HG02943 (cell line): ENCODE measurements at regions not wholly inside any gene's neighbourhood (a gene's known extent, or its start where the extent isn't known, plus 50 kb on each side); places are given as distances from the start of the nearest gene placed in this dataset.
"Not testable (repeated sequence)": the region's sequence is repeated elsewhere in the genome, so short reads cannot be mapped to it uniquely, and the experiment has no call there.

Experiments
- ATAC-seq: cut with Tn5 transposase; IDR thresholded peaks from one replicate; pipeline ENCODE4 v1.9.1; 2021; ENCODE audit warnings: mild to moderate bottlenecking, low read depth, moderate library complexity; ENCODE audit not compliant: unreplicated experiment

- no peak for ATAC-seq
Measured at GRCh38 chr6:12537389-12537788, 179.2 kb upstream of the PHACTR1 start.

- ATAC-seq: no peak
Measured at GRCh38 chr6:12538881-12539357, 177.6 kb upstream of the PHACTR1 start.

- ATAC-seq: not testable (repeated sequence)
Measured at GRCh38 chr6:12542319-12543115, 174.1 kb upstream of the PHACTR1 start.

- no peak for ATAC-seq
Measured at GRCh38 chr6:12543953-12544352, 172.6 kb upstream of the PHACTR1 start.

GRCh38 chr6:12544821-12545565 lies 171.6 kb upstream of the PHACTR1 start:
- ATAC-seq: no peak

- ATAC-seq: no peak
Measured at GRCh38 chr6:12545619-12546409, 170.8 kb upstream of the PHACTR1 start.

- no peak for ATAC-seq
Measured at GRCh38 chr6:12546410-12547002, 170.1 kb upstream of the PHACTR1 start.

GRCh38 chr6:12548526-12548925 lies 168.0 kb upstream of the PHACTR1 start:
- no peak for ATAC-seq

- not testable (repeated sequence) for ATAC-seq
Measured at GRCh38 chr6:12549445-12549844, 167.1 kb upstream of the PHACTR1 start.

GRCh38 chr6:12554820-12555219 lies 161.7 kb upstream of the PHACTR1 start:
- not testable (repeated sequence) for ATAC-seq

GRCh38 chr6:12555267-12555666 lies 161.3 kb upstream of the PHACTR1 start:
- no peak for ATAC-seq

GRCh38 chr6:12555781-12556180 lies 160.8 kb upstream of the PHACTR1 start:
- no peak for ATAC-seq

- ATAC-seq: no peak
Measured at GRCh38 chr6:12557765-12558164, 158.8 kb upstream of the PHACTR1 start.

GRCh38 chr6:12560315-12560714 lies 156.3 kb upstream of the PHACTR1 start:
- no peak for ATAC-seq

- no peak for ATAC-seq
Measured at GRCh38 chr6:12566618-12567123, 149.9 kb upstream of the PHACTR1 start.

GRCh38 chr6:12567682-12568081 lies 148.9 kb upstream of the PHACTR1 start:
- ATAC-seq: no peak

- ATAC-seq: no peak
Measured at GRCh38 chr6:12569646-12570045, 146.9 kb upstream of the PHACTR1 start.

- ATAC-seq: no peak
Measured at GRCh38 chr6:12570461-12571030, 146.0 kb upstream of the PHACTR1 start.

GRCh38 chr6:12572896-12573827 lies 143.4 kb upstream of the PHACTR1 start:
- no peak for ATAC-seq
